ENCODE measurements at regions not wholly inside any gene's neighbourhood (a gene's known extent, or its start where the extent isn't known, plus 50 kb on each side); places are given as distances from the start of the nearest gene placed in this dataset.

DNA sequence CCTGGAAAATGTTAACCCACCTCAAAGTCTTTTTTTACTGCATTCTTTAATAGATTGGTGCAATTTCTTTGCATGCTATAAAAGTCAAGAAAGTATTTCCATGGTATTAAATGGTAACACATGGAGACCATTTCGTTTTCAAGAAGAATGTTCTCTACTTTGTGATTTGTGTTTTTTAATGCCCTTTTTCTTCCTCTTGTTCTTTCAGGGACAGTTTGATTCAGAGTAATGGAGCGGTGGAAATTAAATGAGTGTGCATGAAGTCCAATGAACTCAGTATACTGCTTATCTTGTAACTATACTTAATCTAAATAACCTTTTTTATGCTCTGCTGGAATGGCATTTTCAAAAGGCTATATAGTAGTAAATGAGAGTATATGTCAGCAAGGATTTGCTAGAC, 507.0 kb upstream of the CDH6 start:
- DNase-seq (no peak), ATAC-seq (replicated peaks) (no peak)
- Mint-ChIP-seq H3K27me3 (no peaks in the 10 kb centered on the region), H3K4me3 (no peak overlapping the region), H3K27ac (no peak overlapping the region), H3K4me1 (no peaks in the 10 kb centered on the region), H3K36me3 (no peaks in the 10 kb centered on the region), H3K9me3 (peaks cover 6 to 7% of the 10 kb centered on the region in 2 donors)

DNA sequence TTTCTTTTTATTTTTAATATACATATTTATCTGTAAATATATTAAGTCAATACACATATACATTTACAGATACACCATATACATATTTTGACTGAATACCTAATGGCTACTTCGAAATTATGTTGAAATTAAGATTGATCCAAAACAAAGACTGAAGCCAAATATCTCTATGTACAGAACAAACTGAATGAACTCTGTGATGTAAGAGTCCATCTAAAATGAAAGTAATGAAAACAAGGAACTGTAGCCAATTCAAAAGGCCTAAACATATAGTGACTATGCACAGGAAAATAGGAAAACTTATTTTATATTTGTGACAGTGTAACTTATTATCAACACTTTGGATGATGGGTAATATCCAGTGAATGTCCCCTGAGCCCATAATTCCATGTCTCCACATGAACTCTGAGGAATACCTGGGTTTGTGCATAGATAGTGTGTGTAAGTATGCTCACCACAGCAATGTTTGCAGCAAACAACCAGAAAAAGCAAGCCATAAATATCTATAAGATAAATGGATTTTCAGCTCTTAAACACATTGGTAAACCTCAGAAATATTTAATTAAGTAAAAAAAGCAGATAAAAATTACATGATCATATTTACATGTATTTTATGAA, 517.2 kb upstream of the CDH6 start:
- DNase-seq: no peak
- H3K9me3 Mint-ChIP-seq: peaks cover 19 to 23% of the 10 kb centered on the region in 2 donors
- H3K36me3 Mint-ChIP-seq: no peaks in the 10 kb centered on the region
- H3K4me1 Mint-ChIP-seq: no peaks in the 10 kb centered on the region
- H3K27me3 Mint-ChIP-seq: no peaks in the 10 kb centered on the region
- H3K27ac Mint-ChIP-seq: no peak overlapping the region
- no peak for ATAC-seq (replicated peaks)
- H3K4me3 Mint-ChIP-seq: no peak overlapping the region

DNA sequence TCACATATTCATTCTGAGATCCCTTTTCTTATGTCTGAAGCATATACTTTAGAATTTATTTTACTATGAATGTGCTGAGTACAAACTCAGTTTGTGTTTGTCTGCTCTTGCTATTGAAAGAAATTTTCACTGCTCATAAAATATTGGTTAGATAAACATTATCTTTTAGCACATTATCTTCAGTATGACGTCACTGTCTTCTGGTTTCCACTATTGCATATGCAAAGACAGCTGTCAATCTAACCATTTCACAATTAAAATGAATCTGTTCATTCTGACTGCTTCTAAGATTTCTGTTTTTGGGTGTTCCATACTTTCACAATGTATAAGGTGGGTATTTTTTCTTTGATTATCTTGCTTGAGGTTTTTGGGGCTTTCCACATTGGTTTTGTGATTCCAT, 526.2 kb upstream of the CDH6 start:
- Mint-ChIP-seq H3K9me3 (peaks cover 10 to 16% of the 10 kb centered on the region in 2 donors), H3K4me1 (no peaks in the 10 kb centered on the region)

DNA sequence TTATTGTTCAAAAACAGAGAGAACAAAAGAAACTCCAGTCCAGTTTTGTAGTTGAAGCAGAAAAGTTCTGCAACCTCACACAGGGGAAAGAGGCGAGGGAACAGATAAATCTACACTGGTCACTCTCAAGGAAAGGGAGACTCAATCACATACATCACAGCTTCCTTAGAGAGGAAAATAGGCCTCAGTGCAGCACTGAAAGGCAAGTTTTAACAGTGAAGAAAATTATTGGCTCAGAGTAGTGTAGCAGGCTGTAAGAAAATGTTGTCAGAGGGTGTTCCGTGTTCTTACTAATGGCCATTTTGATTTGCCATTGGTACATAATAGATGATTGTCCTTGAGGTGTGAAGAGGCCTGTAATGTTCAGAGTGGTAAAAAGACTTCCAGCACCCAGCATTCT, 530.0 kb upstream of the CDH6 start:
- Mint-ChIP-seq H3K9me3 (peaks cover 0 to 3% of the 10 kb centered on the region in 2 donors), H3K4me3 (no peak overlapping the region)
- ATAC-seq (replicated peaks): no peak

More for the DNA sequence above, 526.2 kb upstream of the CDH6 start:
- ATAC-seq (replicated peaks) (no peak), DNase-seq (no peak)
- Mint-ChIP-seq H3K4me3 (no peak overlapping the region), H3K27ac (no peak overlapping the region), H3K27me3 (no peaks in the 10 kb centered on the region), H3K36me3 (no peaks in the 10 kb centered on the region)

DNA sequence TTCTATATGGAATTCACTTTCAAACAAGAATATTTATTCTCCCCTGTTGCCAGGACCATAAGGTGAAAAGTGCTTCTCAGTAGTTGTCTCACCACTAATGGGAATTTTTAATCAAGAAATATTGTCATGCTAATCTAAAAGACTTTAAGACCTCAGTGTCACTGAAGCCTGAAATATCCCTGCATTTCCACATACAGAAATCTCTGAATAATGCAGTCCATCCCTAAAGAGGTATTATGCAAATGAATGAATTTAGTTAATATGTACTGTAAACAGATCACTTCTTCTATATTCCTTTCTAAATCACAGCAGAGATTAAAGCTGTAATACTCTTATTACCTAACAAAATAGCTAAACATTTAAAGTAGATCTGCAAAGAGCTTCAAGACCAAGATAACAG, 531.1 kb upstream of the CDH6 start:
- Mint-ChIP-seq H3K27me3 (no peaks in the 10 kb centered on the region), H3K36me3 (no peaks in the 10 kb centered on the region), H3K9me3 (peaks cover 0 to 3% of the 10 kb centered on the region in 2 donors), H3K4me1 (no peaks in the 10 kb centered on the region), H3K27ac (no peak overlapping the region), H3K4me3 (no peak overlapping the region)
- ATAC-seq (replicated peaks) (no peak), DNase-seq (no peak)

More for the DNA sequence above, 530.0 kb upstream of the CDH6 start:
- H3K4me1 Mint-ChIP-seq: no peaks in the 10 kb centered on the region
- H3K36me3 Mint-ChIP-seq: no peaks in the 10 kb centered on the region
- no peak overlapping the region for H3K27ac Mint-ChIP-seq
- no peak for DNase-seq
- no peaks in the 10 kb centered on the region for H3K27me3 Mint-ChIP-seq

DNA sequence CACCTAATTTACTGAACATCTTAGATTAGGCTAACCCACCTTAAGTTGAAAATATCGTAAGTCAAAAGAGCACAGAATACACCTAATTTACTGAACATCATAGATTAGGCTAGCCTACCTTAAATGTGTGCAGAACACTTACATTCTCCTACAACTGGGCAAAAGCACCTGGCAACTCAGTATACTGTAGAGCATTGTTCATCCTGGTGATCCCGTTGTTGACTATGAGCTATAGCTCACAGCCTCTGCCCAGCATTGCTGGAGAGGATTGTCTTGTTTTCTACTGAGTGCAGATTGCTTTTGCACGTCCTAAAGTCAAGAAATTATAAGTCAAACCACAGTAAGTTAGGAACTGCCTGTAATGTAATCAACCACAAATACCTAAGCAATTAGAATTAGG, 531.8 kb upstream of the CDH6 start:
- no peak overlapping the region for H3K4me3 Mint-ChIP-seq
- H3K9me3 Mint-ChIP-seq: peaks cover 0 to 3% of the 10 kb centered on the region in 2 donors
- ATAC-seq (replicated peaks): no peak
- no peaks in the 10 kb centered on the region for H3K4me1 Mint-ChIP-seq
- H3K36me3 Mint-ChIP-seq: no peaks in the 10 kb centered on the region
- DNase-seq: no peak
- H3K27me3 Mint-ChIP-seq: no peaks in the 10 kb centered on the region
- no peak overlapping the region for H3K27ac Mint-ChIP-seq

DNA sequence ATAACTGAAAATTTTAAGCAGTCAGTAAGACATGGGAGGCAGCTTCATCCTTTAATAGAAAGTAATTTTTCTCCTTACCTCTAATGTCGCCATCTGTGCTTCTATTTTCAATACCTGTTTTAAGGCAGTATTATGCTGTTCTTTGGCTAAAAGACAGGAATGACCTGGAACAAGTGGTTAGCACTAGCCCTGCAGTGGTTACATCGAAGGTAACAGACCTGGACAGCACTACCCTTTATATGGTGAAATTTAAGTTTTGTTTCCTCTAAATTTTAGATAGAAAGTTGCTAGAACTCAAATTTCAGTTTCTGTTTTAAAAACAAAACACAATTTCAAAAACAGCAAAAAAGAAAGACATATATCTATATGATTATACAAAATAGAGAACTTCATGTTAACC, 534.1 kb upstream of the CDH6 start:
- H3K4me1 Mint-ChIP-seq: no peaks in the 10 kb centered on the region
- H3K9me3 Mint-ChIP-seq: peaks cover 0 to 3% of the 10 kb centered on the region in 2 donors
- ATAC-seq (replicated peaks): no peak
- DNase-seq: no peak
- H3K4me3 Mint-ChIP-seq: no peak overlapping the region
- H3K27ac Mint-ChIP-seq: no peak overlapping the region
- H3K27me3 Mint-ChIP-seq: no peaks in the 10 kb centered on the region
- H3K36me3 Mint-ChIP-seq: no peaks in the 10 kb centered on the region

DNA sequence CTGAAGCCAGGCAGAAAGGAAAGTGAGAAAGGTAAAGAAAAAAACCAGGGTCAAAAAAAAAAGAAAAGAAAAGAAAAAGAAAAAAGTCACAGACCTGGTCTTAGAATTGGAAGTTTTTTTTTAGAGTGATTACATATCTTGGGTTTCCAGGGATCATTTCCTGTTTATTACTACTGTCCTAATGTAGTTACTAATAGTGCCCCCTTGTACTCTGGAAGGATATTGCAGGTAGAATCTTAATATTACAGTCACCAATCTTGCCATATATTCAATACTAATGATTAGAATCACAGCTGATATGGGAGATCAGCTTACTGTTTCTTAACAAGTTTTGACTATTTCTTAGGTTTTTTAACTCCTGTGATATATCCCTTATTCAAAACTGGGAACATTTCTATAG, 543.2 kb upstream of the CDH6 start:
- ATAC-seq (replicated peaks): no peak
- no peak for DNase-seq
- Mint-ChIP-seq H3K36me3 (no peaks in the 10 kb centered on the region), H3K27ac (no peak overlapping the region), H3K4me1 (no peaks in the 10 kb centered on the region), H3K4me3 (no peak overlapping the region), H3K27me3 (no peaks in the 10 kb centered on the region), H3K9me3 (peaks cover 4 to 7% of the 10 kb centered on the region in 2 donors)

DNA sequence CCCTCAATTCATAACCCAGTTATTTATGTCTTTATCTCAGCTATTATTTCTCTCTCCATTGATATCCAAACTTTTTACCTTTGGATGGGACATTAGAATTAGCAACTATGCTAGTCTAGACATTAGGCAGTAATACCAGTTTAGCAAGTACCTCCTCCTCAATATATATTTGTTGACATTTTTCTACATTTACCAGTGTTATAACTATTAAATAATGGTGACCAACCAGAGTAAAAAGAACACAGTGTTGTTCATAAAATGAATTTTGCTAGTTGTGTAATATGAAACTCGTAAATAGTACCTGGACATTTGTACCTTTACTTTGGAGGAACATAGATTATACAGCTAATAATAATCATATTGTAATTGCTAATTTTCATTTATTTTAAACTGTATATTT, 554.6 kb upstream of the CDH6 start:
- Mint-ChIP-seq H3K9me3 (peaks cover 6 to 16% of the 10 kb centered on the region in 2 donors), H3K27ac (no peak overlapping the region), H3K4me3 (no peak overlapping the region), H3K27me3 (no peaks in the 10 kb centered on the region), H3K4me1 (no peaks in the 10 kb centered on the region), H3K36me3 (no peaks in the 10 kb centered on the region)
- ATAC-seq (replicated peaks) (no peak), DNase-seq (no peak)

DNA sequence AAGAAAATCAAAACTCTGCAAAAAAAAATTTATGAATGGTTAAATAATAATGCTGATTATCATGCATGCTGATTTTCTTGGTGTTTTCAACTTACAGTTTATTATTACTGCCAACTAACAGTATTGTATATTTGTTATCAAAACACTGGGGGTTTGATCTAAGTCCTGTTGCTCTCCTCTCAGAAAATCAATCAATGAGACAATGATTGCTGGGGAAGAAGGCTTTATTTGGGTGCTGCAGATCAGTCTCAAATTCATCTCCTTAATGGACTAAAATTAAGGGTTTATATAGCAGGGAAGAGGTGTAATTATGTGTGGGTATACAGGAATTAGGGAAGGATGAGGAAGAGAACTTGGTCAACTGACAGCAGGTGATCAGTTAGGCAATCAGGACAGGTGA, 565.5 kb upstream of the CDH6 start:
- Mint-ChIP-seq H3K9me3 (peaks cover 9 to 12% of the 10 kb centered on the region in 2 donors), H3K27ac (no peak overlapping the region), H3K4me3 (no peak overlapping the region), H3K27me3 (no peaks in the 10 kb centered on the region), H3K4me1 (no peaks in the 10 kb centered on the region), H3K36me3 (no peaks in the 10 kb centered on the region)
- DNase-seq (no peak), ATAC-seq (replicated peaks) (no peak)

DNA sequence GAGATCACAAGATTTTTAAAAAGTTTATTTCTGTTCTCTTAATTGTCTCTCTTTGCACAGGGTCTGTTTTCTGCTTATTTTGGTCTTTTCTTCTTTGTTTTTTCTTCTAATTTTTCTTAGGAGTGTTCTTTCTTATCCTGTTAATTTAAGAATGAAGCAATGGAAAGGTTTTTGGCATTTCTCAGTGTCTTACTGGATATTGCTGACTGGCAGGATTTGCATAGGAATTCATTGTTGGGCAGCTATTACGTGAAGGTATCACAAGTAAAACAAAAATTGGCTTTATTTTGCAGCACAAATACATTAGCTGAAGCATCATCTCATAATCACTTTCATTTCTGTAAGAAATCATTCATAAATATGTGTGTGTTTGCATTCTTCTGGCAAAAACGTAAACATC, 566.9 kb upstream of the CDH6 start:
- Mint-ChIP-seq H3K36me3 (no peaks in the 10 kb centered on the region), H3K27ac (no peak overlapping the region), H3K9me3 (peaks cover 9 to 12% of the 10 kb centered on the region in 2 donors), H3K4me3 (no peak overlapping the region), H3K4me1 (no peaks in the 10 kb centered on the region), H3K27me3 (no peaks in the 10 kb centered on the region)
- DNase-seq: no peak
- ATAC-seq (replicated peaks): no peak

DNA sequence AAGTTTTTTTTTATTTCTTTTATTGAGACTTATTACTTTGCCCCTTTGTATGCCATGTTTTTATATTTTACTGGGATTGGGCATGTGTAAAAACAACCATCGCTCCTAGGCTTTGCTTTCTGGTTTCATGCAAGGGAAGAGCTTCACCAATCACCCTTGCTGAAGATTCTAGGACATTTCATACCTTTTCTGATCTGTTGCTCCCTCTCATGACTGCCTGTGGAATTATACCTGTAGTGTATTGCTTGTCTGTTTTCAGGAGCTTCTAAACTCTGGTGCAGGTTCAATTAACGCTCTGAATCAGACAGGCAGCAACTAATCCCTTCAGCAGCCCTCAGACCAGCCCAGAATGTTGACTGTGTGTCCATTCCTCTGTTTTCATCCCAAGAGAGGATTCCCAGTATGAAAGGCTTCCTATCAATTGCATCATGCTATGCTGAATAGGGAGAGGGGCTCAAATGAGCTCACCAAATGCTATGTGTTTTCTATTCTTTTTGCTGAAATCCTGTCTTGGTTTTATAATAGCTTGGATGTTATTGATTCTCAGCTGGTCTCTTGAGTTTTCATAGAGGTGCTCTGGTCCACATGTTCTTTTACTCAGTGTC, 572.9 kb upstream of the CDH6 start:
- H3K27me3 Mint-ChIP-seq: no peaks in the 10 kb centered on the region
- H3K27ac Mint-ChIP-seq: no peak overlapping the region
- H3K4me1 Mint-ChIP-seq: no peaks in the 10 kb centered on the region
- no peak for DNase-seq
- H3K36me3 Mint-ChIP-seq: no peaks in the 10 kb centered on the region
- no peak for ATAC-seq (replicated peaks)
- H3K9me3 Mint-ChIP-seq: peaks cover 15 to 16% of the 10 kb centered on the region in 2 donors
- no peak overlapping the region for H3K4me3 Mint-ChIP-seq

DNA sequence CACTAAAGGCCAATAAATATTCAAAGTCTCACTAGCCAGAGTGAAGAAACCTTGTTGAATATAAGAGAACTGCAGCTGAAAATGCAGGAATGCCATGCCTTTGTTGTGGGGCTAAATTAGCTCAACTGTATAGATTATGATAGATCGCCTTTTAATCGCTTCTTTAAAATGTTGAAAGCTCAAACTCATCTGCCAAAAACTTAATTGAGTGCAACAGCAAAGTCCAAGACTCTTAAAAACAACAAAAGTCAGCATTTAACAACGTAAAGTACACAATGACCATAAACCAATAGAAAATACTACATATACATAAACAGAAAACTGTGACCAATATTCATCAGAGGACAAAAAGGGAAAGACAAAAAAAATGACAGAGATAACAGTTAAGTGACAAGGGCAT, 585.0 kb upstream of the CDH6 start:
- Mint-ChIP-seq H3K36me3 (no peaks in the 10 kb centered on the region), H3K4me3 (no peak overlapping the region), H3K9me3 (peaks cover 4 to 8% of the 10 kb centered on the region in 2 donors), H3K27me3 (no peaks in the 10 kb centered on the region), H3K4me1 (no peaks in the 10 kb centered on the region), H3K27ac (no peak overlapping the region)
- ATAC-seq (replicated peaks) (no peak), DNase-seq (no peak)

DNA sequence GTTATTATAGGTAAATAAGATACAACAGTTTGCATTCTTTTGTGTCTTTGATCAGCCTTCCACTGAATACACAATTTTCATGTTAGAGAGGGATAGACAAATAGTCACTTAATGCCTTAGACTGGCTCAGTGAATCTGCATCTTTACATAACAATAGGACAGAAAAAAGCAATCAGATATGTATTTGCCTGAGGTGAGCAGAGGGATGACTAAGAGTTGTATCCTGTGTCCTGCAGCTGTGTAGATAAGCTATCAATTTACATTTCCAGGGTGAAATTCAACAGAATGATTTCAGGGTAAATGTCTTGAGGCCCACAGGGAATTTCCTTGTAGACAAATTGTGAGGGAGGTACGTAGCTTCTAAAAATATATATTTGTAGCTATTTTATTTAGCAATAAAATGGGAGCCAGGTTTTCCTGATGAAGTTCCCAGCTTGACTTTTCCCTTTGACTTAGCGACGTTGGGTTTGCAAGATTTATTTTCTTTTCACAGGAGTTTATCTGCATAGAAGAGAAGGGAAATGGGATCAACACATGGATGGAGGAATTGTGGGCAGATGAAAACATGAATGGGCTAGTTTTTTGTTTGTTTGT, 586.1 kb upstream of the CDH6 start:
- no peak for DNase-seq
- no peak for ATAC-seq (replicated peaks)
- no peaks in the 10 kb centered on the region for H3K27me3 Mint-ChIP-seq
- H3K4me3 Mint-ChIP-seq: no peak overlapping the region
- no peak overlapping the region for H3K27ac Mint-ChIP-seq
- H3K36me3 Mint-ChIP-seq: no peaks in the 10 kb centered on the region
- no peaks in the 10 kb centered on the region for H3K4me1 Mint-ChIP-seq
- peaks cover 4 to 7% of the 10 kb centered on the region in 2 donors for H3K9me3 Mint-ChIP-seq

DNA sequence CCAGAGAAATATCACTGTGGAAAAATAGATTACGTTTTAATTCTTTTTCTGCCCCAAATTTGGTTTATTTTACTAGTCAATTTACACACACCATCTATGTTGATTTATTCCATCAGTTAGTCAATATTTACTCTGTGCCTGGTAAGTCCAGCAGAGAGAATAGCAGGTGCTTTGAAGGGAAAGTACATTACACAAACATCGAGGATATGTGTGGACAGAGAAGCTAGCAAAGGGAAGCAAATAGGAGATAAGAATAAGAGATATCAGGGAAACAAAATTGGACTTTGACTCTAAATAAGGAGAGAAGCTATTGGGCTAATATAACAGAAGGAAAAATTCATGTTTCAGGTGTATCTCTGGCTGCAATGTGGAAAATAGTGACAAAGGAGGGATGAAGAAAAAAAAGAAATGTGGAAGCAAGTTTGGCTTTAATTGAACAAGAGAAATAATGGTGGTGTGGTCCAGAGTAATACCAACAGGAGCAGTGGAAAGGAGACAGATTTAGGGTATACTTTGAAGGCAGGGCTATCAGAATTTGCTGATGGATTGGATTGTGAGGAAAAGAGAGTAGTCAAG, 587.7 kb upstream of the CDH6 start:
- Mint-ChIP-seq H3K36me3 (no peaks in the 10 kb centered on the region), H3K27me3 (no peaks in the 10 kb centered on the region), H3K27ac (no peak overlapping the region), H3K4me3 (no peak overlapping the region), H3K9me3 (peaks cover 0 to 5% of the 10 kb centered on the region in 2 donors), H3K4me1 (no peaks in the 10 kb centered on the region)
- ATAC-seq (replicated peaks) (no peak), DNase-seq (no peak)
